GM12872 (cell line): ENCODE measurements at regions not wholly inside any gene's neighbourhood (a gene's known extent, or its start where the extent isn't known, plus 50 kb on each side); places are given as distances from the start of the nearest gene placed in this dataset.

Source experiments
- CTCF ChIP-seq: IDR thresholded peaks from 3 replicates; pipeline ENCODE4 v1.5.1; 2011; ENCODE audit warnings: low read depth, mild to moderate bottlenecking, low read length, moderate library complexity; ENCODE audit not compliant: insufficient read depth

- TF ChIP-seq CTCF: no peak
Observed at GRCh38 chr21:18614303-18614702, 210.7 kb upstream of the TMPRSS15 start.

- no peak for TF ChIP-seq CTCF
Observed at GRCh38 chr21:18617291-18617690, 213.7 kb upstream of the TMPRSS15 start.

GRCh38 chr21:18620436-18620835, 216.9 kb upstream of the TMPRSS15 start:
- no peak for TF ChIP-seq CTCF

GRCh38 chr21:18622383-18622782, 218.8 kb upstream of the TMPRSS15 start:
- TF ChIP-seq CTCF: no peak

GRCh38 chr21:18630446-18630845, 226.9 kb upstream of the TMPRSS15 start:
- no peak for TF ChIP-seq CTCF

- TF ChIP-seq CTCF: no peak
Observed at GRCh38 chr21:18636897-18637296, 233.3 kb upstream of the TMPRSS15 start.

- TF ChIP-seq CTCF: no peak
Observed at GRCh38 chr21:18646116-18646515, 242.5 kb upstream of the TMPRSS15 start.

GRCh38 chr21:18655931-18656330, 252.3 kb upstream of the TMPRSS15 start:
- no peak for TF ChIP-seq CTCF
